ENCODE measurements at regions not wholly inside any gene's neighbourhood (a gene's known extent, or its start where the extent isn't known, plus 50 kb on each side); places are given as distances from the start of the nearest gene placed in this dataset.

DNA sequence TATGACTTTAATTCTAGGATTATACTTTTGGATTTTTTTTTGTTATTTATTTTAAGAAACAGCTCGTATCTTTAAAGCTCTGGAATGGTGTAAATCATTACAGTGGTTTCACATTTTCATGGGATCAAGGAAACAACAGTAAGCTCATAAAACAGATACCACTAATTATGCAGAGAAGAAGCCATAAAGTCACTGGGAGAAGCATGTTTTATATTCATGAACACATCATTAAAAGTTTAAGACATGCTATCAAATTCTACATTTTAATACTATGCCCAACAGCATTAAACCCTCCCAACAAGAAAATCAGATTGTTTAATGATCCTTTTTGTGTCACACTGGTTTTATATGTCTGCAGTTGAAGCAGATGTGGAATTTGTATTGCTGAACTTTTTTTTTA, 149.9 kb downstream of the FBXO8 start:
- WGBS: 33% methylated on average over 1 of the region's 1 CpG
- no peaks in the 10 kb centered on the region for H3K9me3 ChIP-seq (ENCODE audit: control insufficient read depth, low read length)
- DNase-seq: no peak
- H3K4me3 ChIP-seq (ENCODE audit: insufficient read depth in 1 of 2, low read depth in 1 of 2, low read length in 2 of 2): no peak overlapping the region
- no peak overlapping the region for H2BK120ac ChIP-seq (ENCODE audit: low read depth, low read length)
- H3K4ac ChIP-seq (ENCODE audit: low read depth in 1 of 2, low read length in 2 of 2): no peak overlapping the region
- H3K36me3 ChIP-seq (ENCODE audit: control insufficient read depth in 1 of 2, insufficient read depth in 2 of 2, low read depth in 1 of 2, low read length in 2 of 2): no peaks in the 10 kb centered on the region
- no peak overlapping the region for H3K9ac ChIP-seq (ENCODE audit: low read length)
- H3K14ac ChIP-seq (ENCODE audit: low read length in 2 of 2): no peak overlapping the region
- no peak overlapping the region for H3K18ac ChIP-seq (ENCODE audit: low read depth in 1 of 2, low read length in 2 of 2)
- H3K4me1 ChIP-seq (ENCODE audit: control insufficient read depth, insufficient read depth, low read depth, low read length): no peaks in the 10 kb centered on the region
- H3K27me3 ChIP-seq (ENCODE audit: control insufficient read depth in 1 of 2, insufficient read depth in 1 of 2, low read length in 2 of 2): no peaks in the 10 kb centered on the region
- H3K23ac ChIP-seq (ENCODE audit: low read length in 2 of 2): no peak overlapping the region
- no peak overlapping the region for H3K4me2 ChIP-seq (ENCODE audit: low read length, poor library complexity, severe bottlenecking)
- no peak overlapping the region for H2AK5ac ChIP-seq (ENCODE audit: low read length, severe bottlenecking)
- no peak overlapping the region for H4K8ac ChIP-seq (ENCODE audit: low read length)
- no peak overlapping the region for H3K27ac ChIP-seq (ENCODE audit: low read length, poor library complexity, severe bottlenecking)
- H2AFZ ChIP-seq (ENCODE audit: low read depth, low read length): no peak overlapping the region
- H2BK15ac ChIP-seq (ENCODE audit: low read depth, poor library complexity, severe bottlenecking): no peak overlapping the region
- H2BK5ac ChIP-seq (ENCODE audit: low read depth, low read length, poor library complexity, severe bottlenecking): no peak overlapping the region
- H4K91ac ChIP-seq (ENCODE audit: low read length): no peak overlapping the region
- no peaks in the 10 kb centered on the region for H3K79me1 ChIP-seq (replicated peaks; ENCODE audit: low read length, poor library complexity, severe bottlenecking)
- no peak overlapping the region for H2BK12ac ChIP-seq (ENCODE audit: low read length in 2 of 2)

DNA sequence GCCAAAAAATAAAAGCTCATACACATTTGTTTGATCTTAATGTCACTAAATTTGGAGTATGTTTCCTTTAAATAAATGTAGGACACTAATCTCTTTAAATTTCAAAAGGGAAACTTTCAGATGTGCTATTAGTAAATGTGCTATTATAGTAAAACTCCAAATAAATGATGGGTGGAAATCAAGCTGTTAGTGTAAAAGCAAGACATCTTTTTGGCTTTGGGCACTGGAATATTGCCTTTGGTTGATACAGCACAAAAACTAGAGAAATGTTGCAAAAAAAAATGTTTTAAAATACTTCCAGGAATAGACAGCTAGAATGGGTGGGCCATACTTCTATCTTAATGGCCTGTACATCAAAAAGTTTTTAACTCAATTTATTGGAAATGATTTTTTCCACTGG, 151.6 kb downstream of the FBXO8 start:
- Histone ChIP-seq H3K9me3 (ENCODE audit: control insufficient read depth, low read length) (no peaks in the 10 kb centered on the region), H3K36me3 (ENCODE audit: control insufficient read depth in 1 of 2, insufficient read depth in 2 of 2, low read depth in 1 of 2, low read length in 2 of 2) (no peaks in the 10 kb centered on the region), H3K79me1 (replicated peaks; ENCODE audit: low read length, poor library complexity, severe bottlenecking) (no peaks in the 10 kb centered on the region), H2BK15ac (ENCODE audit: low read depth, poor library complexity, severe bottlenecking) (no peak overlapping the region), H3K4me2 (ENCODE audit: low read length, poor library complexity, severe bottlenecking) (no peak overlapping the region), H3K18ac (ENCODE audit: low read depth in 1 of 2, low read length in 2 of 2) (no peak overlapping the region), H3K14ac (ENCODE audit: low read length in 2 of 2) (no peak overlapping the region), H2BK120ac (ENCODE audit: low read depth, low read length) (no peak overlapping the region), H4K8ac (ENCODE audit: low read length) (no peak overlapping the region), H3K9ac (ENCODE audit: low read length) (no peak overlapping the region), H2BK12ac (ENCODE audit: low read length in 2 of 2) (no peak overlapping the region), H3K4ac (ENCODE audit: low read depth in 1 of 2, low read length in 2 of 2) (no peak overlapping the region), H3K4me3 (ENCODE audit: insufficient read depth in 1 of 2, low read depth in 1 of 2, low read length in 2 of 2) (no peak overlapping the region), H2AK5ac (ENCODE audit: low read length, severe bottlenecking) (no peak overlapping the region), H3K27ac (ENCODE audit: low read length, poor library complexity, severe bottlenecking) (no peak overlapping the region), H4K91ac (ENCODE audit: low read length) (no peak overlapping the region), H2BK5ac (ENCODE audit: low read depth, low read length, poor library complexity, severe bottlenecking) (no peak overlapping the region), H2AFZ (ENCODE audit: low read depth, low read length) (no peak overlapping the region), H3K27me3 (ENCODE audit: control insufficient read depth in 1 of 2, insufficient read depth in 1 of 2, low read length in 2 of 2) (peaks cover 0 to 7% of the 10 kb centered on the region in 2 experiments), H3K23ac (ENCODE audit: low read length in 2 of 2) (no peak overlapping the region), H3K4me1 (ENCODE audit: control insufficient read depth, insufficient read depth, low read depth, low read length) (no peaks in the 10 kb centered on the region)
- DNase-seq: no peak

DNA sequence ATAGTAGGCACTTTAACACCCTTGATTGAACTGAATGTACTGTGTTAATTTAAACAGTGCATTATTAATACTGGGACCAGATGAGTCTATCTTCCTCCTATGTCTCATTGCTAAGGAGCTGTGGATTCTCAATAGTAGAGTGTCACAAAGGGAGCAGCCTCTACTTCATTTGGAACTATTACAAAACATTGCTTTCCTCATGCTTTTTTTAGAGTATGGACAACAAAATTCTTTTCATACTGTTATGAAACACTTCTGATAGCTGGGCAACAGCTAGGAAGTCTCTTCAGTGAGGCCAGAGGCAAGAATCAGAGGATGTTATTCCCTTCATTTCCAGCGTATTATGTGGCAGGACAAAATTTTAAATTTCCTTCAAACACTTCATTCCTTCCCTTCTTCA, 160.8 kb downstream of the FBXO8 start:
- Histone ChIP-seq H2BK15ac (ENCODE audit: low read depth, poor library complexity, severe bottlenecking) (no peak overlapping the region), H3K4ac (ENCODE audit: low read depth in 1 of 2, low read length in 2 of 2) (no peak overlapping the region), H3K9me3 (ENCODE audit: control insufficient read depth, low read length) (no peaks in the 10 kb centered on the region), H3K14ac (ENCODE audit: low read length in 2 of 2) (no peak overlapping the region), H3K23ac (ENCODE audit: low read length in 2 of 2) (no peak overlapping the region), H2BK5ac (ENCODE audit: low read depth, low read length, poor library complexity, severe bottlenecking) (no peak overlapping the region), H4K91ac (ENCODE audit: low read length) (no peak overlapping the region), H3K4me2 (ENCODE audit: low read length, poor library complexity, severe bottlenecking) (no peak overlapping the region), H2AK5ac (ENCODE audit: low read length, severe bottlenecking) (no peak overlapping the region), H2AFZ (ENCODE audit: low read depth, low read length) (no peak overlapping the region), H3K79me1 (replicated peaks; ENCODE audit: low read length, poor library complexity, severe bottlenecking) (no peaks in the 10 kb centered on the region), H3K4me1 (ENCODE audit: control insufficient read depth, insufficient read depth, low read depth, low read length) (peaks cover 1% of the 10 kb centered on the region), H3K4me3 (ENCODE audit: insufficient read depth in 1 of 2, low read depth in 1 of 2, low read length in 2 of 2) (no peak overlapping the region), H3K18ac (ENCODE audit: low read depth in 1 of 2, low read length in 2 of 2) (no peak overlapping the region), H2BK120ac (ENCODE audit: low read depth, low read length) (no peak overlapping the region), H4K8ac (ENCODE audit: low read length) (no peak overlapping the region), H3K27me3 (ENCODE audit: control insufficient read depth in 1 of 2, insufficient read depth in 1 of 2, low read length in 2 of 2) (peaks cover 0 to 4% of the 10 kb centered on the region in 2 experiments), H3K9ac (ENCODE audit: low read length) (no peak overlapping the region), H3K27ac (ENCODE audit: low read length, poor library complexity, severe bottlenecking) (no peak overlapping the region), H2BK12ac (ENCODE audit: low read length in 2 of 2) (no peak overlapping the region), H3K36me3 (ENCODE audit: control insufficient read depth in 1 of 2, insufficient read depth in 2 of 2, low read depth in 1 of 2, low read length in 2 of 2) (no peaks in the 10 kb centered on the region)
- peak; percentile 52 for DNase-seq
- no CpG with 5 or more reads among the region's 1 CpG for WGBS

DNA sequence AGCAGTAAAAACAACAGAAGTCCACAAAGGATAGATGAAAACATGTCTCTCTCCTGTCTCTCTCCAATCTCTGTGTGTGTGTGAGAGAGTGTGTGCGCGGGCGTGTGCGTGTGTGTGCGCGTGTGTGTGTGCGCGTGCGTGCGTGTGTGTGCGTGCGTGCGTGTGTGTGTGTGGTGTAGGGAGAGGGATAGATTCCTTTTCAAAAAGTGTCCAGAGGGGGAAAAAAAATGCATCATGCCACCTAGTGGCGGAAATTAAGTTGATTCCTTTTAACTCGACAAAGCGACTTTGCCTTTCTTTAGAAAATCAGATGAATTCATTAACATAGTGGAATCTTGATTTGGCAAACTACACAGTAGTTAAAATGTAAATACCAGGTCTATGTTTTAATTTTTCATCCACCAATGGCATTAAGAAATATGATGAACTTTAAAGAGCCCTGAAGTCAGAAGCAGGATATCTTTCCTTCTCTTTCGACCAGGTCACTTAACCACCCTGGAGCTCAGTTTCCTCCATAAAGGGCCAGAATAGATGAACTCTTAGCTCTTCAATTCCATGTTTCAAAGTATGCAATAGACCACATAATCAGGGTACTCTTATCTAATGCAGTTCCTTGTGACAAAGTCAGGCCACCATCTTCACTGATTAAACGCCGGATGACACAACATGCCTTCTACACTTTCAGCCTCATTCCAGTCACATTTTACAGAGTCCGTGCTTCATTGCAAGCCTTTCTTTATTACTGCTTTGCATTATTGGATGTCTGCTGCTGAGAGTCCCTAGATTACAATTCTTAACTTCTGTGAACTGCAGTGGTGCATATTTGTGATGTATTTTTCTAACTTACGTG, 162.8 kb downstream of the FBXO8 start:
- H2AK5ac ChIP-seq (ENCODE audit: low read length, severe bottlenecking): no peak overlapping the region
- H3K18ac ChIP-seq (ENCODE audit: low read depth in 1 of 2, low read length in 2 of 2): peak overlapping the region in 1 of 2 experiments; percentile 70
- H3K23ac ChIP-seq (ENCODE audit: low read length in 2 of 2): no peak overlapping the region
- H2BK120ac ChIP-seq (ENCODE audit: low read depth, low read length): no peak overlapping the region
- DNase-seq: peak; percentile 87
- H3K9me3 ChIP-seq (ENCODE audit: control insufficient read depth, low read length): no peaks in the 10 kb centered on the region
- peak overlapping the region; percentile 33 for H3K4me2 ChIP-seq (ENCODE audit: low read length, poor library complexity, severe bottlenecking)
- H2BK12ac ChIP-seq (ENCODE audit: low read length in 2 of 2): peak overlapping the region in 1 of 2 experiments; percentile 43
- H4K8ac ChIP-seq (ENCODE audit: low read length): no peak overlapping the region
- H2BK5ac ChIP-seq (ENCODE audit: low read depth, low read length, poor library complexity, severe bottlenecking): no peak overlapping the region
- H3K9ac ChIP-seq (ENCODE audit: low read length): peak overlapping the region; percentile 82
- H3K4me3 ChIP-seq (ENCODE audit: insufficient read depth in 1 of 2, low read depth in 1 of 2, low read length in 2 of 2): peak overlapping the region; percentile 32 to 78
- 23% methylated on average over 15 of the region's 21 CpGs for WGBS
- H3K4me1 ChIP-seq (ENCODE audit: control insufficient read depth, insufficient read depth, low read depth, low read length): peaks cover 1% of the 10 kb centered on the region
- H2BK15ac ChIP-seq (ENCODE audit: low read depth, poor library complexity, severe bottlenecking): no peak overlapping the region
- no peaks in the 10 kb centered on the region for H3K79me1 ChIP-seq (replicated peaks; ENCODE audit: low read length, poor library complexity, severe bottlenecking)
- no peak overlapping the region for H3K27ac ChIP-seq (ENCODE audit: low read length, poor library complexity, severe bottlenecking)
- H3K4ac ChIP-seq (ENCODE audit: low read depth in 1 of 2, low read length in 2 of 2): peak overlapping the region in 1 of 2 experiments; percentile 20
- no peak overlapping the region for H4K91ac ChIP-seq (ENCODE audit: low read length)
- no peaks in the 10 kb centered on the region for H3K36me3 ChIP-seq (ENCODE audit: control insufficient read depth in 1 of 2, insufficient read depth in 2 of 2, low read depth in 1 of 2, low read length in 2 of 2)
- no peak overlapping the region for H2AFZ ChIP-seq (ENCODE audit: low read depth, low read length)
- H3K14ac ChIP-seq (ENCODE audit: low read length in 2 of 2): no peak overlapping the region
- no peaks in the 10 kb centered on the region for H3K27me3 ChIP-seq (ENCODE audit: control insufficient read depth in 1 of 2, insufficient read depth in 1 of 2, low read length in 2 of 2)

All from mesenchymal stem cell (in vitro differentiated cells and primary cell).